ENCODE measurements at regions not wholly inside any gene's neighbourhood (a gene's known extent, or its start where the extent isn't known, plus 50 kb on each side); places are given as distances from the start of the nearest gene placed in this dataset.

DNA sequence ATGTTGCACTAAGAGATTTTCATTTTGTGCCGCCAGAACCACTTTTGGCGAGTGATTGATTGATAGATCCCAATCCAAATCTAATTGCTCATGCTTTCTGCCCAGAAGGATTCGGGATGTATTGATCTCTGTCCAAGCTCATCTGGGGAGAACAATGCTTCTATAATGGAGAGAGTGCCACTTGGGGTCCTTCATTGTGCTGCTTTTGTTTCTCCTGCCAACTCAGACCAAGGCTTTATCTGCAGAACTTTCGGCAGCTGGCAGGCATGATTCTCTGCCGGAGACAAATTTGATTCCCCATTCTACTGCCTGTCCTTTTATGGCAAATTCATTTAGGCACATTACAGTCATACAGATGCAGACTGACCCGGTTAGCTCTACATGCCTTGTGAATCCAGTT is 62.9 kb upstream of the NTM start:
- no peak for DNase-seq

DNA sequence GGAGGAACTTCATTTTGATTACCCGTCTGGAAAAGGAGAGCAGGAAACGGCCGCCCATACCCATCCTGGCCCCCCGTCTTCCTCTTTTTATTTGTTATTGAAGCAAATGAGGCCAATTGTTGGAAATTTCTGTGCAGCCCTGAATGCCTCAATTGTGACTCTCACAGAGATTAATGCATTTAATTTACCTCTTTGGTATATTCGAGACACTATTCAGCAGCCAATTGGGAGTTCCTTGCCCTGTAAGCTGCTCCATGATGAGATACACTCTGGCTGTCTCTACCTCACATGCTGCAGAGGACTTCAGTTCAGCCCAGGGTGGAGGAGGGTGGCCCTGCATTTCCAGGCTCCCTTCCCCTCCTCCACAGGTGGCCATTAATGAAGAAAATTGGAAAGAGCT is 60.6 kb upstream of the NTM start:
- DNase-seq: no peak

GRCh38 chr11:131311776-131312514 is 58.5 kb upstream of the NTM start:
- no peak for DNase-seq
